DMS114 treated with DMSO at 0.1 percent for 48 hours (cell line): ENCODE measurements at regions not wholly inside any gene's neighbourhood (a gene's known extent, or its start where the extent isn't known, plus 50 kb on each side); places are given as distances from the start of the nearest gene placed in this dataset.

ENCODE experiments used
- DNase-seq: peaks from one replicate; lab custom pipeline; 2025; ENCODE audit not compliant: unreplicated experiment; lab: John Stamatoyannopoulos, UW

DNA sequence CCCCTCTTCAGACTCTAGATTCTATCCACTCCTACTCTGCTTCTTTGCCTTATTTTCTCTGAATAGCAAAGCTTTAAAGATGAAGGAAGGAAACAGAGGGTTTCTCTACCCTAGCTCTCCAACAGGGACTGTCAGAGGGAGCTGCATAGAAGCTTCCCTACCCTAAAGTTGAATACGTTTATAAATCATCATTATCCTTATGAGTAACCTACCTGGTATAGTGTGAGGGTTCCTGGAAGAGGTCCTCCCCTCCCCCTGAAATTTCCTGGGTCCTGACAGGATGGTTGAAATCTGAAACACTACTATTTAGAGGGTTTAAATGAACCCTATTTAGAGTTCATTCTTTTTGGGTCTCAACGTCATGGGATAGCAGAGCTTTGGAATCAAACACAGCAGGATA, 187.0 kb upstream of the RBPJ start:
- no peak for DNase-seq

DNA sequence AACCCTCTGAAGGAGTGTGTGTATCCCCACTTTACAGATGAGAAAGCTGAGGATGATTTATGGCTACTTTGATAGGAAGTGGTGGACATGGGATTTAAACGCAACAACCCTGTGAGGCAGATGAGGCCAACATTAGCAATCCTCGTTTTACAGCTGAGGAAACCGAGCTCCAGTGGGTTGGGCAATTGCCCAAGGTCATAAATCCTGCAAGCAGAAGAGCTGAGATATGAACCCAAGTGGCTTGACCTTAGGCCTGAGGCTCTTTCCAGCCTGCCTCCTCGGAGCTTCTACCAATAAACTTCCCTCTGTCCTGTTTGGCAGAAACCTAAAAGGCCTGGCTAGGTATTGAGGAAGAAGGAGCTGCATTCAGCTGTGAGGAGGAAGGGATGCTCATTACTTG, 185.5 kb upstream of the RBPJ start:
- no peak for DNase-seq

DNA sequence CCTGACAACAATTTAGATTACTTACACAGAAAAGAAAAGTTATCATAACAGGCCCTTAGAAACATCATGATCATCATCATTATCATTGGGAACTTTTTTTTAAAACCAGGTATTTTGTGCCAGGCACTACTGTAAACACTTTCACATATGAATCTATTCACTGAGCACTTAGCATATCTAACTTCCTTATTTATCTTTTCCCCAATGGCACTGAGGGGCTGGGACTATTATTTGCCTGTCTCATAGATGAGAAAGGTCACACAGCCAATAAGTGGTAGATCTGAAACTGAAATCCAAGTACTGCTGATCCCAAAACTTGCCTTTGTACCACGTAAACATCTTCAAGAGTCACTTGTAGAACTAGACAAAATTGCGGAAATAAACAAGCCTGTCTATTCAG, 184.2 kb upstream of the RBPJ start:
- no peak for DNase-seq

DNA sequence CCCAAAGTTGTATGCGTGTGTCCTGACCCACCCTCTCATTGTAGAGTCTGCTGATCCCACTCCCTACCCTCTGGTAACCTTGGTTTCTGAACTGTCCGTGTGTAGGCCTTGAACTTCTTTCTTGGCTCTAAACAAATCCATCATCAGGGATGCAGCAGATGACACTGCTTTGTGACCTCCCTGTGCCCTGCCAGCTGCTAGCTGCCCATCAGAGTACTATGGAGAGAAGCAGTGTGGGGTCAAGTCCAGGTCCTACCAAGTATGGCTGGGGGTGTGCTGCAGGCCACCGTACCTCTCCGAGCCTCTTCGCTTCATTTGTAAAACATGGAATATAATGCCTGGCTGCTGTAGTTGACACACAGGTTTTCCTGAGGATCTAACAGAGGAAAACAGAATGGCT, 183.5 kb upstream of the RBPJ start:
- DNase-seq = no peak

DNA sequence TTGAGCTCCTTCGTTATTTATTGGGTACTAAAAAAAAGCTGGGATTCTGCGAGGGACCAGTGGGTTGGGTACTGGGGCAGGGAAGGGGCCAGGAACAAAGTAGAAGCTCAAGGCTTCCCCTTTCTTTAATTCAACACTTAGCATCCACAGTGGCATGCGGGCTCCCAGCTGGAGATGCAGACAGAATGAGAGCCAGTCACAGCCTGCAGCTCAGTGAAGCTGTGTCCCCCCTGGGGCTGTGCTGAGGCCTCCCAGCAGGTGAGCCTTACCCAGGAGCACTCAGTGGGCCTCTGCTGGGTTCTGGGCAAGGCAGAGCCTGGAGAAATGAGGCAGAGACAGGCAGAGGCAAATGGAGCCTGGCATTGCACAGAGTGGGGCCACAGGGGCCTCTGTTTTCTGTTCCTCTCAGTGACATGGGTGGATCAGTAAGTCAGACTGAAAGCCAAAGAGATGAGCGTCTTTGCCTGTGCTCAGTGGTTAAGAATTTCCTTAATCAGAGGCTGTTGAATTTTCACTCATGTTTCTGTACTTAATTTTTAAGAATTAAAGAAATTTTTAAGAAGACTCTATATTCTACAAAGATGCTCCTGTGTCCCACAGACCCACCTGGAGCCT, 181.4 kb upstream of the RBPJ start:
- DNase-seq = no peak

DNA sequence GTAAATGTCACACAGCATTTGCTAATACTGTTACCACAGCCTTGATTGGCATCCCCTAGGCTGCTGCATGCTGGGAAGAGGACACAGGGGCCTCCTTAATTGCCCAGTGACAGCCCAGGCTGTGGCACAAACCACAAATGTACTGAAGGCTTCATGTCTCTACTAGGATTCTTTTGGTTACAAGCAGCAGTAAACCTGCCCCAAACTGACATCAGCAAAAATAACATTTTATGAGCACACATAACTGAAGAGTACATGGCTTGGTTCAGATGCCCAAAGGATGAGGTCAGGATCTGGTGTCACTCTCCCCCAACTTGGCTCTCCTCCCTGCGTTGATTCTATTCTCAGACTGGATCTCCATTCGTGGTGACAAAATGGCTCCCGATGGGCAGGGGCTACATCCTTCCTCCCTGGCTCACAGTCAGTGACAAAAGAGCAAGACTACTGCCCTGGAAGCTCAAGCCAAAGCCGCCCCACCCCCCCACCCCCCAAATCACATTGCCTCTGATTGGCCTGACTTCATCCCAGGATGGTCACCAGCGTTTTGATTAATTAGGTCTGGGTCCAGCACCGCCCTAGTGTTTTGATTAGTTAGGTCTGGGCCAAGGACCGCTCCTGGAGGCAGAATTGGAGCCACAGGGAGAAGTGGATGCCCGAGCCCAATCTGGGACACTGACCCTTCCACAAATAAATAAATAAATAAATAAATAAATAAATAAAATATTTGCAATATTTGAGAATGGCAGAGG, 180.5 kb upstream of the RBPJ start:
- DNase-seq = no peak

DNA sequence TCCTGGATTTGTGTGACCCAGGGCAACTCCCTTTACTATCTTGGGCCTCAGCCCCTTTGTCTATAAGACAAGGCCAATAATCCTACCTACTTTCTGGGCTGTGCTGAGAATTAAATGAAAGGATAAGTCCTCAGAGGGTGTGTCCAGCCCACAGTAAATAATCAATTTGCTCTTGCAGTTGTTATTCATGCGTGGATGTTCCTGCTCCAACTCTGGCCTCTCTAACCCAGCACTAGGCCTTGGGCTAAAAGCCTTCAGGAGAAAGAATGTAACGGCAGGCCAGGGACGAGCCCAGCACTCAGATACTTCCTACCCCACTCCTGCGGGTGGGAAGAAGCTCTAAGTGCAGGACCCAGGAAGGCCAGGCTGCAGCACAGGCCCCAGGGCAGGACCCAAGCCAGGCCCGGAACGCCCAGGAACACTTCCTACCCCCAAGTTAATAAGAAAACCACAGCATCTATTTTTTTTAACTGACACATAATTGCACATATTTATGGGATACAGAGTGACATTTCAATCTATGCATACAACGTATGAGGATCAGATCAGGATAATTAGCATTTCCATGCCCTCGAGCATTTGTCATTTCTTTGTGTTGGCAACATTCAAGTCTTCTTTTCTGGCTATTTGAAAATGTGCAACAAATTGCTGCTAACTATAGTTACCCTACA, 179.6 kb upstream of the RBPJ start:
- DNase-seq = no peak

DNA sequence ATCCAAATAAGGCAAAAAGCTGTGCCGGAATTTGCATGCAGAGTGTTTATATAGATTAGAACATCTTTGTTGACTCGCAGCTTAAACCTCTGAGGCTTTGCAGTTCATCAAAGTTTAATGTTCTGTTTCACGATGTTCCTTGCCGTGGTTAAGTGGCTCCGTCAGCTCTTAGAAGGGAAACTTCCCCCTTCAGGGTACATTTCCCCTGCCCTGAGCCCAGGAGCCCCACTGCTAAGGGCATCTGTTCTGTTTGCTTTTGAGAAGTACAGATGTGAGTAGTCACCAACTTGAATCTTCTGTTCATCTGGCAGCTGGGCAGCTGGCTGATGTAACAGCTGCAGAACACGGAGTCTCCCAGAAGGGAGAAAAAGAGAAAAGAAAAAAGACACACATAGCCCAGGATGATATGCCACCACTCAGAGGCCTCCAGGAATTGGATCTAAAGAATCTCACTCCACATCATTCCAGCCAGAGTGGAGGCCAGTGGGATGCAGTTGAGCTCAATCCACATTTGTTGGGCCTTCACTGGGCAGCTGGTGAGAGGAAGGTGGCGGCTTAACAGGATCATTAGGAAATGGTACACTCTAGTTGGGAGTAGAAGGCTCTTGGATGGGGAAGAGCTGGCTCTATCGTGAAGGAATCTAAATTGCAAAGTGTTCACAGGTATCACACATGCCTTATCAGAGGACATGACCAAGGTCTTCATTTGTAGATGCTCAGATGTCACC, 178.7 kb upstream of the RBPJ start:
- DNase-seq = no peak

DNA sequence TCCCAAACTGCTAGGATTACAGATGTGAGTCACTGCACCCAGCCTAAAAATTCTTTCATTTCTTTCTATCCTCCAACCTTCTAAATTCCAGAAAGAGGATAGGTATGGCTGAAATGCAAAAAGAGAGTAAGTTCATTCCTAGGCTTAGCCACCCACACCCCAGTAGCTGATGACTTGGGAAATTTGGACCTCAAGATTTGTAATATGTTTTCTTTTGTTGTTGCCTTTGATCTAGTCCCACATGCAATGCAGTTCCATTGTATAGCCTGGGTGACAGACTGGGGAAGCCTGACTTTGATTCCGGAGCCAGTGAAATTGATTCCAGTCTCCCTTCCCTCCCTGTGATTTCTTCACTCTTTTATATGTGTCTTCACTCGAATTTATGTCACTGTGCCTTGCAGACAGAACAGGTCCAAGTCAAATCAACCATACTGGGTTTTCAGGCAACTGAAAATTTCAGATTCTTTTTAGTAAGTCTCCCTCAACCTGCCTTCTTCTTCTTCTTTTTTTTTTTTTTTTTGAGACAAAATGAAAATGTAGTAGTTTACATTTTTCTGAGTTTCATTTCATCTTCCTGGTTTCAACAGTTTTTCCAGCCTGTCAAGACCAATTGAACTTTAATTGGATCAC, 176.2 kb upstream of the RBPJ start:
- no peak for DNase-seq

DNA sequence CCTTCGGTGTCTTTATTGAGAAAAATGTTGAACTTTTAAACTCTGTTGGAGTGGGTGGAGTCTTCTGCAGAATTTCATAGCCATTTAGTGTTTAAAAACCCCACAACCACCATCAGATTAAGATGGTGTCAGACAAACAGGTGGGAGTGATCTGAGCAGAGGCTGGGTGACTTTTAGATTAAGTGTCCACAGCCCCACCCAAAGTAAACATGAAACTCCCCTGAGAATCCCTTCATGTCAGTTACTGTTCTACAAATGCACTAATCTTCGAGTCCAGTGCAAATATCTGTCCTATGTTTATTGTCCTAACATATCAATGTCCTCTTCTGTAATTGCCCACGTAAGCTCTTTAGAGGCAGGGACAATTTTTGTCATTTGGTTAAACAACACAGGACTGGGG, 175.6 kb upstream of the RBPJ start:
- DNase-seq = no peak

DNA sequence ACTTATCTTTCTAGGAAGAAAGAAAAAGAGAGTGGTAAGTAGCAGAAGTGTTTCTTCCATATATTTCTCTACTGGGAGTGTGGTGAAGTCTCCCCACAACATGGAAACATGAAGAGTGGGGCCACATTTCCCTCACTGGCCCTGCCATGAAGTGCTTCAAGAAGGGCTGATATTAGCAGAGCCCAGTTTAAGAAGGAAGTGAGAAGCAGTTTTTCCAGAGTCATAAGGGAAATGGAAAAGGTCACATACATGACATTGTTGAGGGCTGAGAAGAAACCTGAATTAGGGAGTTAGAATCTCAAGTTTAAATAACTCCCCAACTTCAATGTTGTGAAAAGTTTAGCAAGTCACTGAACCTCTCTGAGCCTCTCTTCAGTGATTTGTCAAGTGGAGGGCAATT, 171.9 kb upstream of the RBPJ start:
- no peak for DNase-seq

DNA sequence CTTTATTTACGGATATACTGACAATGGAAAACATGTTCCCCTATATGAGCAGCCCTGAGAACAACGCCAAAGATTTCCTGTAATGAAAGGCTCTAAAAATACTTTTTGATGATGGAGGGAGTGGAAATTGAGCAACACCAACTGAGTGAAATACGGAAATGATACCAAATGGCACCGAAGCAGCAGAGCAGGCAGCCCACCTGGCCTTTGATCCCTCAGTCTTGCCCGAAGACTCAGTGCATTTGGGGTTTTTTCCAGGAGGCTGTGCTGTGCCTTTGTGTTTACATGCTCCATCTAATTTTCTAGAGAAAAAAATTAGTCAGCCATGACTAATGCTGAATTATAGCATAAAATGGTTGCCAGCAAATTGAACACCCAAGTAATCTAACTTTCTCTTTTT, 169.9 kb upstream of the RBPJ start:
- no peak for DNase-seq

DNA sequence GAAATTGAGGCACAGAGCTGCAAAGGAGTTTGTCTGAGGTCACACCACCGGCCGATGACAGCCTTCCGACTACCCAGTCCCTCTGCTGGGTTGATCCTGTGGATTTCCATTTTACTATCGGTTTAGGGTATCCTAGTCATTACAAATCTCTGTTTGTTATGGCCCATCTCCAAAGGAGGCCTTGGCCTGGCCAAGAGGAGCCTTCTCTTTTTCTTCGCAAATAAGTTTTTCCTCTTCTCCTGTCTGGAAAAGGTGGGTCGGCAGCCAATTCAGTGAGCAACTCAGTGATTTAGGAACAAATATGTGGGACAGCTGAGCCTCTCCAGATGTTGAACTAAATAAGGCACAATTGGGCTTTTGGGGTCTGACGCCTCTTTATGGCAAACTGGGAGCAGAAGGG, 169.2 kb upstream of the RBPJ start:
- no peak for DNase-seq

DNA sequence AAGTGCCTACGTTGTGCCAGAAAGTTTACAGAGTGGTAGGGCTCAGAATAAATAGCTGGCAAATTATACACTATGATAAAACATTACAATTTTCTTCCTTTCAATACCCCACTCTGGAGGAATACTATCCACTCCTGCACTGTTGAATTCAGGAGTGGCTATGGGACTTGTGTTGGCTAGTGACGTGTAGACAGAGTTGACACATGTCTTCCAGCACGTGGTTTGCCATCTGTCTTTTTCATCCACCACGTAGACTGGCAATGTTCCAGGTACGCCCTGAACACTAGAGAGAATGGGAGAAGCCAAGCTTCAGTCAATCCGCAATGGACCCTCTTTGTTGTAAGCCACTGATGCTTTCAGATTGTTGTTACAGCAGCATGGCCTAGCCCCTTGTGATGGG, 168.8 kb upstream of the RBPJ start:
- DNase-seq = no peak

DNA sequence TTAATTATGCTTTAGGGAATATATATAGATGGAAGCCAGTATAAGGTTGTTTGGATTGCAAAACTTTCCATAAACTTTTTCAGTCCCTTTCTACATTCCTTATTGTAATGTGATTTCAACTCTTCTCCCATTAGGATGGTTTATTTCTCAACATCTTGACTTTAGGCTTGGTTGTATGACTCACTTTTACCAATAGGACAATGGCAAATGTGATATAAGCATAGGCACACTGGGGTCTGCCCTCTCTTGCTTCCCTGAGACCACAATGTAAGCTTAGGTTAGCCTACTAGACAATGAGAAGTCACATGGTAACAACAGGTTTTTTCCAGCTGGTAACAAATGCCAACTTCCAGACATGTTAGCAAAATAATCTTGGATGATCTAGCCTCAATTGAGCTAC, 163.3 kb upstream of the RBPJ start:
- DNase-seq = no peak

DNA sequence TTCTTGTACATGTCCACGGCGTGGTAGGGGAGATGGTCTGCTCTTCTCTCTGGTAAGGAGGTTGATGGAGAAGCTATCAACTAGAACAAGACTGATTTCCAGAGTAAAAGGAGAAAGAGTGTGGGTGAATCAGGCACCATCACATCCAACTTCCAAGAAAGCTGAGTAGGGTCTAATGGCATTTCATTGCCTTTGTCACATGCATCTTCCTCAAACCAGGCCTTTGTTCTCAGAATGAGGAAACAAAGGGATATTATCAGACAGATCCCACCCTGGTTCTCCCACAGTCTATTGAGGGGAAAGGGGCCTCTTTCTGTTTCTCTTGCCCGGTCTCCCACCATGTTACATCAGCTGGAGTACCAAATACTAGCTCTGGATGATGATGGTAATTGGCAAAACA, 160.2 kb upstream of the RBPJ start:
- DNase-seq = no peak

DNA sequence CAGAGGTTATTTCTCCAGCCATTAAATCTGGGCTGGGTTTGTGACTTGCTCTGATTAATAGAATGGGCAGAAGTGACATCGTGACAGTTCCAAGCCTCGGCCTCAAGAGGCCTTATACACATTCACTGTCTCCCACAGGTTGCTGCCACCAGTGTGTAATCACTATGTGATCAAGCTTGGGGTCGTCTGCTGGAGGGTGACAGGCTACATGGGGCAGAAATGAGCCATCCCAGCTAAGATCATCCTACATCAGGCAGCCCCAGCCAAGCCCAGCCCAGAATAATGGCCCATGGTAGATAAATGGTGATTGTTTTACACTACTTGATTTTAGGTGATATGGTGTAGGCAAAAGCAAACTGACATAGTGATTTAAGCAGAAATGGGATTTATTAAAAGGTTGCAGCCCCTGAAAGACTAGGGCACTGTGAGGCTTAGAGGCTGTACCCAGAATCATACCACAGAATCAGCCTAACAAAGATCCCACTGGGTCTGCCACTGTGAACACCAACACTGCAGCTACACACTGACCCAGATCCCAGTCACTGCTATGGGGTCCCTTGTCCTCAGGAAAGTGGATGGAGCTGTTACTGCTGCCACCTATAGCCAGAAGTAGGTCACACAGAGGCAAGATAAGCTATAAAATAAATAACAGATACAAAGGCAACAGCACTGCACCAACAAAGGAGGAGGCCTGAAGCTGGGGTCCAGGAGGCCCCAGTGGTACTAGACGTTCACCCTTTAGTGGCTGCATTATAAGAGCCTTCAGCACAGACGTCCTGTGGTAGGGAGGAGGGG, 159.6 kb upstream of the RBPJ start:
- no peak for DNase-seq

DNA sequence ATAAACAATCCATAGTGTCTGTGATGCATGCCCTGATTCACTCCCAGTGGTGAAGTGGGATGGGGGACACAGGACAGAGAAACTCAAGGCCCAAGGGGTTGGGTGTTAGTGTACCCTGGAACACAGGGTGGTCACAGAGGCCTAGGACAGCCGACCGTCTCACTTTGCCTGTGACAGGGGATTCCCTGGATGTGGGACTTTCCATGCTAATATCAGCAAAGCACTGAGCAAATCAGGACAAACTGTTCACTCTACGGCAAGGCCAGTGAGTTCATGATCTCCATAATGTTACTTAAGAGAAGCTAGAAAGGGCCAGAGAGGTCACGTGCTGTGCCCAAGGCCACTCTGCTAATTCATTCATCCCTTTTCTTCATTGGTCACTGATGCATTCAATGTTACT, 158.7 kb upstream of the RBPJ start:
- DNase-seq = no peak

DNA sequence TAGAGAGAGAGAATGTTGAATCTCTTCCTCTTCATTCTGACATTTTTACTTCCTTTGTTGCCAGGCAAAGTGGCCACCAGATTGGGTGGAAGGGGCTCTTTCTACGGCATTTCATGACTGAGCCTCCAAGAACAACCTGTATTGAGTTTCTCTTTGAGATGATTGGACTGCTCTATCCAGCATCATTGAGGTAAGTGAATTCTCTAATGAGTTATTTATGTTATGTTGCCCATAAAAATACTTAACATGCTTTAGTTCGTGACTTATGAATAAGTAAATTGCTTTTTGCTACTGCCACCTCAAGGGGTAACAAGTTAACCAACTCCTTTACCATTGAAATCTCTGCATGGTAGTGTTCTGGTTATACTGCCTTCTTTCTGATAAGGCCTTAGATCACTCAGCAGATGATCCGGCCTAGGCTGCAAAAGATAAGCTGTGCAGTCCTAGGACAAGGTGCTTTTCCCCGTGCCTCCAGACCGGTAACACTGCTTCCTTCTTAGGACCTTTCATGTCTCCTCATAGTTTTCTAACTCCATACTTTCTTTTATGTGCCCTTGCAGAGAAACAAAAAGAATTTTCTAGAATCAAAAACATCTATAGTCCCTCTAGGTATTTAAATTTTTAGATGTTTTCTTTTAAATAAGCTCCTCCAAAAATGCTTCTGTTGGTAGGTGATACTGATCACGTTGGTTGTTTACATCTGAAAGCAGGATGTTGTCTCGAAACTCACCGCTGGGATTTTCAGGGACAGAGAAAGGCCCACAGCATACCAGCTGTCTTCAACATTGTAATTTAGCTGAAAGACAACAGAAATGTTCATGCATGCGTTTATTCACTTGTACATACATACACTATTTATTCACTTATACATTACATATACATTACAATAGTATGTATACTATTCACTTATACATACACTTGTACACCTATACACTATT, 157.1 kb upstream of the RBPJ start:
- DNase-seq = no peak

DNA sequence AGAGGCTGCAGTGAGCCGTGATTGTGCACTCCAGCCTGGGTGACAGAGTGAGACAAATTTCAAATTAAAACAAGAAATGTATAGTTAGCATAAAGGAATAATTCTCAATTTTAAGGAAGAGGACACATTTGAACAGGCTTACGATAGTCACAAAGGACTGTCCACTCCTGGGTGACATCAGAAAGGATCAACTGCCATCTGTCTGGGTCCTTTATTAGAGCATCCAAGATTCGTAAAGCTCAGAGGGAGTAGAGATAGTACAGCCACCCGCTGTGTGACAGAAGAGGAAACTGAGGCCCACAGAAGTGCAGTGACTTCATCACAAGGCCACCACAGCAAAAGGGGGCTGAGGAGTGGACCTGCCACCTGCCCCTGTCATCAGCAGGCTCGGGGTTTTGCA, 149.3 kb upstream of the RBPJ start:
- no peak for DNase-seq
